ENCODE measurements at regions not wholly inside any gene's neighbourhood (a gene's known extent, or its start where the extent isn't known, plus 50 kb on each side); places are given as distances from the start of the nearest gene placed in this dataset.
"Not testable (repeated sequence)": the region's sequence is repeated elsewhere in the genome, so short reads cannot be mapped to it uniquely, and the experiment has no call there.

- no peak for TF ChIP-seq CTCF (conservative IDR thresholded peaks at IDR 0.05)
- no peak overlapping the region for H3K27ac ChIP-seq
These were observed 309.1 kb upstream of the MAP2 start for GRCh38 chr2:209114588-209115240.

- no peak overlapping the region for H3K27ac ChIP-seq
- TF ChIP-seq CTCF (conservative IDR thresholded peaks at IDR 0.05), result no peak
These were observed 302.2 kb upstream of the MAP2 start for GRCh38 chr2:209121691-209122090.

GRCh38 chr2:209125291-209125690 is 298.6 kb upstream of the MAP2 start:
- no peak for TF ChIP-seq CTCF (conservative IDR thresholded peaks at IDR 0.05)
- H3K27ac ChIP-seq, result no peak overlapping the region

GRCh38 chr2:209138079-209138478 is 285.8 kb upstream of the MAP2 start:
- H3K27ac ChIP-seq, result no peak overlapping the region
- TF ChIP-seq CTCF (conservative IDR thresholded peaks at IDR 0.05), result no peak

GRCh38 chr2:209141142-209141541 is 282.7 kb upstream of the MAP2 start:
- no peak for TF ChIP-seq CTCF (conservative IDR thresholded peaks at IDR 0.05)
- H3K27ac ChIP-seq, result no peak overlapping the region

- H3K27ac ChIP-seq, result no peak overlapping the region
These were observed 282.0 kb upstream of the MAP2 start for GRCh38 chr2:209141818-209142217.

GRCh38 chr2:209145220-209145691 is 278.6 kb upstream of the MAP2 start:
- H3K27ac ChIP-seq, result not testable (repeated sequence)

More at GRCh38 chr2:209141818-209142217, 282.0 kb upstream of the MAP2 start:
- TF ChIP-seq CTCF (conservative IDR thresholded peaks at IDR 0.05), result no peak

- no peak overlapping the region for H3K27ac ChIP-seq
- no peak for TF ChIP-seq CTCF (conservative IDR thresholded peaks at IDR 0.05)
These were observed 277.7 kb upstream of the MAP2 start for GRCh38 chr2:209145941-209146681.

All from VCaP (cell line).